ELR (cell line): ENCODE measurements at regions not wholly inside any gene's neighbourhood (a gene's known extent, or its start where the extent isn't known, plus 50 kb on each side); places are given as distances from the start of the nearest gene placed in this dataset.

ENCODE experiments used
- DNase-seq: peaks from one replicate; pipeline ENCODE4 v3.0.0-alpha.2; 2015; ENCODE audit warnings: low read depth

DNA sequence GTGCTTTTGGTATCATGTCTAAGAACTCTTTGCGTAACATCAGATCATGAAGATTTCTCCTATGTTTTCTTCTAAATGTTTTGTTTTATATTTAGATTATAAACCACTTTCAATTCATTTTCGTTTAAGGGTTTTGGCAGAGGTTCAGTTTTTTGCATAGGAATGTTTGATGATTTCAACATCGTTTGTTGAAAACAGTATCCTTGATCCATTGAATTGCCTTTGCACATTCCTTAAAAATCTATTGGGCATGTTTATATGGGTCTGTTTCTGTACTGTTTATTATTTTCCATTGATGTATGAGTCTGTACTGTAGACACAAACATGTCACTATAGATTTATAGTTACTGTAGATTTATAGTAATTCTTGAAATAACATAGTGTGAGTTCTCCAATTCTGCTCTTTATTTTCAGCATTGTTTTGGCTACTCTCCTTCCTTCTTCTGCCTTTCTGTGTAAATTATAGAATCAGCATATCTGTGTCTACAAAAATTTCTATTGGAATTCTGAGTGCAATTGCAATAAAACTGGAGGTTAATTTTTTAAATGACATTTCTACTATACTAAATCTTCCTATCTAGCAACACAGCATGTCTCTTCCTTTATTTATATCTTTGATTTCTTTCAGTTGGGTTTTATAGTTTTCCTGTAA, 374.0 kb downstream of the SV2B start:
- no peak for DNase-seq

DNA sequence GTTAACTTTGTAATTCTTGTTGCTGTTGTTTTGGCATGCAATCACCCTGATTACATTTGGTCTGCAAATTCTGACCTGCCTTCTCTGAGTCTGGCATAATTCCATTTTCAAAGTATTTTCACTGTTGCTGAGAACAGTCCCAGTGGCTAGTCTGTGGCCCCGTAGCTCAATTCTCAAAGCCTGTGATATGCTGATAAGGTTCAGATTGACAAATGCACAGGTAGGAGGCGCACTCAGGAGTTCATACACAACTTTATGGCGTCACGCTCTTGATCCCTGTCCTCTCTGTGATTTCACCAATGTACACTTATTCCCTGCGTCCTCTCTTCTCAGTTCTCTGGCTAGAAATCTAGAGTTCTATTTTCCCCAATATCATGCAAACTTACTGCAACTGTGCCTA, 376.6 kb upstream of the SLCO3A1 start:
- no peak for DNase-seq

DNA sequence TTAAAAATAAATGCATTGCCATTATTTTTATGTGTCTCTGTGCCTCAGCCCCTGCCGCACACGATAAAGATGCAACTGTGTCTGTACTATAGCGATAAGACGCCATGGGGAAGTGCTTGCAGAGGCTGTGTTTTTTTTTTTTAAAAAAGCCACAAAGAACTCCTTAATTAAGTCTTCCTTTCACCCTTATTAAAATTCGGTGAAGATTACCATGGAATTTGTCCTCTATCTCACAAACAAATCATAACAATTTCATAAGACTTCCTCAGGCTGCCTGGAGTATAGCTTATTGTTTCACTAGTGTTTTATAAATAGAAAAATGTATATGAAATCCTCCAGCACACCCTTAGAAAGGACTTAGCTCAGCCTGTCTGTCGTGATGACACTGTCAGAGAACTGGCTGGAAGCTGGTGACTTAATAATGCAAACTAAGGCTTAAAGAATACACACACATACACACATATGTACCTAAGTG, 374.8 kb upstream of the SLCO3A1 start:
- no peak for DNase-seq

DNA sequence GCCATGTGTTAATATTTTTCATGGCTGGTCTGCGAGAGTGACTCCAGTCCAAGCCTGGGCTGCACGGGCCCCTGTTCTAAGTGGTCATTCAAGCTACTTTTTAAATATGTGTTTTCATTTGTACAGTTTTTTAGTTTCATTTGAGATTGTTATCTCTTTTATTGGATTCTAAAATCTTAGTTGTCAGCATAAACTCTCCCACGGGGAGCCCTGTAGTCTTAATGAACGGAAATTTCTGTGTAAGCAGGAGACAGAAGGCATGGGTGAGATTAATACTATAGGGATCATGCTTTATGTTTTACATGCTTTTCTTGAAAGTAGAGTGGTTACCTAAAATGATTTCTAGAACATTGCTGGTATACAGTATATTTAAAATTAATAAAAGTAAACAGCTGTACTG, 373.1 kb upstream of the SLCO3A1 start:
- DNase-seq, result no peak

DNA sequence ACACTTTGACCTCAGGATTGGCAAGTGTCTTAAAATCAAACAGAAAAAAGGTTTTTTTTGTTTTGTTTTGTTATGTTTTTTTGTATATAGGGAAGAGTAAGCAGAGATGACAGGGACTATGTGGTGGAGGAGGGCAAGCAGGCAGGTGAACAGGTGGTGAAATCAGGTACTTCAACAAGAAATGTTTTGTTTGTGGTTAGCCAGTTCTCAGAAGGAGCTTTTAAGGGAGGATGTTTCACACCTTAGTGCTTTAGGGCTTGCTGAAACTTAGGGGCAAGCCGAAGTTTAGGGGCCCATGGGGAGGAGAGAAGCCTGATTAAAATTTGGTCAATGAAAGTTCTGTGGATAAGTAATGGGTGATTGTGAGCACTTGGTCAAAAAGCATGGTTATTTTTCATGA, 370.7 kb upstream of the SLCO3A1 start:
- DNase-seq, result no peak

DNA sequence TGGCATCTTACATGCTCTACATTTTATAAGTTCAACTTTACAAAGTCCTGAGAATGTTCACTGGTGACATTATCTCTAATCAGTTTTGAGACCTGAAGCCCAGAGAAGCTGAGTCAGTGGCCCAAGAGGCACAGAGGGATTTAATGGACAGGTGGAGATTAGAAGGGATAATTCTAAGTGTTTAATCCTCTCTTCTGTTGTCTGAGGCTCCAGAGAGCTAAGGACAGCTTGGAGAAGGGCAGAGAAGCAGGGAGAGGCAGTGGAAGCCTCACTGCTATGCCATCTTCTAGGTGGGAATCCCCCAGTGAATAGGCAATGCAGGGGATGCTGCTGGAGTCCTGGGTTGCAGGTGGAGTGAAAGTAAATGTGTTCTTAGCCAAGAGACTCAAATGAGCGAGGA, 369.4 kb upstream of the SLCO3A1 start:
- DNase-seq, result no peak

DNA sequence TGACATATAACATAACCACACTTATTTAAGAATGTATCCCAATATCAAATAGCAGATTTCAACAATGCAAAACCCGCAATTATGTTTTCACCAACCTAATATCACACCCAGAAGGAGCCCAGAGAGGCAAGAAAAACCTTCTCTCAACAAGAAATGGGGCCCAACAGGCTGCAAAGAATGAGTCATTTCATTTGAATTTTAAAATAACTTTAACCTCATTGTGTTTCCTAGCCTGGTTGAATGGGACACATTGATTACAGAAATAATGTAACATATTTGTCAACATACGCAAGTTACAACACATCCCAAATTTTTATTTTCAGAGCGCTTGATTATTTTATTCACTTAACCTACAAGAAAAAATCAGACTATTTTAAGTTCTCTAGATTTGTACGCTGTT, 365.1 kb upstream of the SLCO3A1 start:
- no peak for DNase-seq

DNA sequence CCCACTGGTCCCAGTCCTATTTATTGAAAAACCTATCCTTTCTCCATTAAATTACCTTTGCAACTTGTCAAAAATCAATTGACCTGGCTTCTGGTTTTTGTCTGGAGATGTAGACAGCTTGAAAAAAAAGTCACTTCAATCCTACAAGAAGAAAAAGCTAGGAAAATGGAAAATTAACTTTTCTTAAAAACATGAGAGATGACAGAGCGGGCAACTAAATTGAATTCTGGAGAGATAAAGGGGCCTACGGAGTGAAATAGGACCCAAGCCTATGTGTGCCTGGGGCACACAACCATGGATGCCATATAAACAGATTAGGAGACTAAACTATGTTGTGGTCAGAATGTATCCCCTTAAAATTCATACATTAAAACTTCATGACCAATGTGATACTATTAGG, 363.3 kb upstream of the SLCO3A1 start:
- no peak for DNase-seq

DNA sequence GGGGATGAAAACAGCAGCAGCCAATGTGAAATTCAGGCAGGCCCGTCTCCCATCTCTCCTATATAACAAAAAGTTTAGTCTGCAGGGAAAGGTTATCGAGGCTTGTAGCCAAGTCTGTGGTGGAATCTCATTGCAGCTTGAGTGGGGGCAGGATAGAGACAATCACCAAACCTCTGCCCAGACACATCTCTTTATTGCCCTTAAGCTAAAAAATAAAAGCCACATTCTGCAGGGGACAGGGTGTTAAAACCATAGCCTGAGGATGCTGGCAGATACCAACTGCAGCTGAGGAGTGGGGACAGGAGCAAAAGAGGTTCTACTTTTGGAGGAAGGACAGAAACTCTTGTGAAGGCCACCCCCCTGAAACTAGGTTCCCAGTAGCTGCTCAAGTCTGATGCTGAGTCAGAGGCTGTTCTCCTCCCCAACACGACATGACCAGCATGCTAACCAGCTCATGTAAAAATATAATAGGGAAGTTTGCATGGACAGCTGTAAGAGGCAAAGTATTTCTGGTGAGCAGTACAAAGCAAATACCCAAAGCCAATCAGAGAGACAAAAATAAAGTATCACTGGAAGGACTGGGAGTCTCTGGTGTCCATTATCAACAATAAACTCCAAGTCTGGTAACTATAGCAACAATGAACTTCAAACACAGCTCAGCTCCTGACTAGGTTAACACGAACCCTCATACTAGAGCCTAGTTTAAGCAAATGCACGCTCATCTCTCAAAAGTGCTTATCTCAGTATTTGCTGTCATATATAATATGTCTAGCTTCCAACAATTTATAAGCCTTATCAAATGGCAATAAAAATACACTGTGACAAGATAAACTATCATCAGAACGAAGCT, 362.2 kb upstream of the SLCO3A1 start:
- DNase-seq, result no peak

DNA sequence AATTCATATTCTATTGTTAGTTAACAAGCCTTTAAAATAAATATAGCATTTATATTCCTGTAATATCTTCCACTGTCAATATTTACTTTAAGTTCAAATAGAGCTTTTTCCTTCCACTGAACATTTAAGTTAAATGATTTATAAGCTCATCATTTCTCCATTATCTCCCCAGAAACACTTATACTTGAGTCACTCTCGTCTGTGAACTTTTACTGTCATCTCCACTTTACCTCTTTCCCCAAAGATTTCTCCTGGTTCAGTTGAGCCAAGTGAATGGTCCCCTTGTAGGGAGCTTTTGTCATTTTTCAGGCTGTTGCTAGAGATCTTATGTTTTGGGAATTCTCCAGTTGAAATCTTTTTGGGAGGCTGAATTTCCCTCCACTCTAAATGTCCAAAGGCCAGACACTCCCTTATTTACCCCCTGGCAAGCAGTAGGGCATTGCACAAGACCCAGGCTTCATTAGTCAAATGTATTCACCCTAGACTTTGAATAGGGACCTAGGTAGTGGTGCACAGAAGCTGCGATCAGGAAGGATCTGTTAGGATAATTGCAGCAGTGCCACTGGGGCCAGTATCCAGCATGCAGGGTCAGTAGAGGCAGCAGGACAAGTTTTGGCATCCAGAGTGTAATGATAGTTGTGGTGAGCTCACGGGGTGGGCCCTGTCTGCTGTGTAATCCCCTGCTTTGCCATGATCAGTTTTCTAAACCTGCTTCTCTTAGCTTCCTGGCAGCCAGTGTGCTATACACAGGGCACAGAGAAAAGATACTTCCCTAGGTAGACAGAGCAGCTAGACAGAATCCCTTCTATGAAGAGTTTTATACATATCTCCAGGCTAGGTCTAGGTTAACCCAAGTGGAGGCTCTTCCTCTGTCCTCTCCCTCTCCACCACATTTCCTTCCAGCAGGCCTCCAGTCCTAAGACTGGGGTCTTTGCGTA, 356.5 kb upstream of the SLCO3A1 start:
- no peak for DNase-seq

DNA sequence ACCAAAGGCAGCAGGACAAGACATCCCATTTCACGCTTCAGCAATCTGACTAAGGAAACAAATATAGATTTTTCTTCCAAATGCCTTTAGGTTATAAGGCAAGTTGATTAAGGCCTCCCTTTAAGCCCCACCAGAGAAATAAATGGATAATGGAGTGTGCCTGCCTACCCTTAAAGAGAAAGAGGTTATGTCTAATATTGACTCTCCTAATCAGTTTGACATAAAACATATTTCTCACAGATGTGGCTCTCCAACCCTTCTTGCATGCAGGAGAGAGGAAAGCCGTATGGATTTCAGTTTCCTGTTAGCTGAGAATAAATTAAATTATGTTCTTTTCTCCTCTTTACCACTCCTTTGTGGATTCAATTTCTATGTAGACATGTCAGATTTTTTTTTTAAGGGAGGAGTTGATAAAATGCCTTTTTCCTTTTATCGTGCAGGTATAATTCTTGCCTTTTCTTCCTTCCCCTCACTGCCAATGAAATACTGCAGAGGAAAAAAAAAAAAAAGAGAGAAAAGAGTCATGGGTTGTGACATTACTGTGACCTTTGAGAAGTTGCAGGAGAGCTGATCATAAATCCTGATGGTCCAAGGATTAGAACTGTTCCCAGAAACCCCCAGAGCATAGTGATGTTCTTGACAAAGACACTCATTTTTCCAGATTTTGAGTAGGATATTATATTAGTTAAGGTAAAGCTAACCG, 355.3 kb upstream of the SLCO3A1 start:
- no peak for DNase-seq

DNA sequence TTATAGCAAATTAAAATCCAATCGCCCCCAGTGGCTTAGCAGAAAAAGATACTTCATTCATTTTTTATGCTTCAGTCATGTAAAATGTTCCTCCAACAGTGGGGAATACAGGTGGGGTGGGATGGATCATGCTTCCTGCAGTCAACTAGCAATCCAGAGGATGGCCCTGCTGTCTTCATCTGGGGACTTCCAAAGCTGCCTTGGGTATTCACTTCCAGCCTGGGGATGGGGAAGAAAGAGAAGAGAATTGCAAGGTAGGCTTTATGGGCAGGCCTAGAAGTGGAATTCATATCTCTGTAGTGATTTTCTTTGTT, 354.8 kb upstream of the SLCO3A1 start:
- no peak for DNase-seq

DNA sequence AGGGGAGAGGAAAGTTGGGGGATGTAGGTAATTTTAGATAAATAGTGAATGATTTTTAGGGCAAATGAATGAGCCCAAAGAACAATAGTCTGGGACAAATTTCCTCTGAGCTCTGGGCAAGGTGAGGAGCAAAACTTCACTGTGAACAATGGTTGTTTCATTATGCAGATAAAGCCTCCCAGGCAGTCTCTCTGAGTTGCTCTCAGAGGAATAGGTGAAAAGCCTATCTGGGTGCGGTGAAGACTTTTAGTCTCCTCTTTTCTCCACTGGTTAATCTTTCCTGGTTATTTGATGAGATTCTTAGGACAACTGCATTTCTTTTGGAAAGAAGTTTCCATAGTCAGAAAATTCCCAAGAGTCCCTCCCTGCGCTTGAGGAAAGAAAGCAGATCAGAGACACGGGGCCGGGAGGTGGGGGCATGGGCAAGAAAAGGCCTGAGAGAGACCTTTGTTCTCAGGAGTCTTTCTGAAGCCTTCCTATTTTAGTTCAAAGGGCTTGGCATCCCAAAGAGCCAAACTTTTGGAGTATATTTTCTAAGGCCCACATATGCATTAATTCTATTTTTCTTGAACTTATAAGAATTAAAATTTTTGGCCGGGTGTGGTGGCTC, 353.6 kb upstream of the SLCO3A1 start:
- no peak for DNase-seq

DNA sequence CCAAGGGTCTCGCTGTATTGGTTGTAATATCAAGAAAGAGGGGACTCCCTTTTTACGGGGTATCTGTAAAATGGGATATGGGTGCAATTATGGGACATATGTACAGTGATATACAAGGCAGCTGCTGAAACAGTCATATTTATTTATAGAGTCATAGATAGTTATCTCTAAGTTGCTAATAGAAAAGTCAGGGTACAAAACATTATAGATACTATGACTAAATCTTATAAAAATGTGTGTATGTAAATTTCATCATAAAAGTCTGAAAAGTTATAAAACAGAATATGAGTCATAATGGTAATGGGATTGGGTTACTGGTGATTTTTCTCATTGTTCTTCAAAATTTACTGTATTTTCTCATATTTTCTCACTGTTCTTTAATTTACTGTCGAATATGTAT, 344.9 kb upstream of the SLCO3A1 start:
- peak; percentile 61 for DNase-seq

DNA sequence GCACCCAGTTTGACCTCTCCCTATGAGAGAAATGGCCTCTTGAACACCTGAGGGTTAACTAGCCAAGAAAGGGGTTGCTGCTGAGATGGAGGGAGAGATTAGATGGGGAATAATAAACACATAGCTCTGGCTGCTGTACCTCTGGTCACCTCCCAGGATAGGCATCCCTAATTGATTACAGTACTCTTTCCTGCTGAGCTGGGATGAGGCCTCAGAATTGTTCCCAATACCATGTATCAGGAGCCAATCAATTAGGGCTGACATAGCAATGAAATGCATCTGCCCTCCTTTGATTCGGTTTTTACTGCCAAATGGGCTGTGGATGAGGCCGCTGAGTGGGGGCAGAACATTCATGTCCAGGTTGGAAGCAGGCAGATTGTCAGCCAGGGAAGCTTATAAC, 339.4 kb upstream of the SLCO3A1 start:
- DNase-seq, result no peak

DNA sequence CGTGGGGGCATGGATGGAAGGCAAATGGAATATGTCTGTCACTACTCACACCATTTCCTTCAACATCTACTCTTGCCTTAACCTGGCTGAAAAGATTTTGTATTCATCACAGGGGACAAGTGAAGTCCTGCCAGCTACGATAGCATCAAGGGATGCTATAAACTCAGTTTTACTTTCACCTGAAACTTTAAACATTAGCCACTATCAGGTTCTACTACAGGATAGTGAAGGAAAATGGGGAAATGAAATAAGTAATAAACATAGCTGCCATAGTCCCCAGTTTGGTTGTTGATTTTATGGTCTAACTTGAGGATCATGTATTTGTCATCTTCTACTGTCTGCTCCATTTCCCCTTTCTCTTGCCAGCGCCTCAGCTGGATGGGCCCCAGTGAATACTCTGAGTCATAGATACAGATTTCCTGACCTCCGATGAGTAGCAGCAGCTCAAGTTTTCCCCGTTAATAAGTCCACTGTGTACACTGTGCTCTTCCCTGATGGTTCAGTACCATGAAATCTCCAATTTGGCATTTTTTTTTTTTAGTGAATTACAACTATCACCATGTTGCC, 338.2 kb upstream of the SLCO3A1 start:
- peak; percentile 62 for DNase-seq

DNA sequence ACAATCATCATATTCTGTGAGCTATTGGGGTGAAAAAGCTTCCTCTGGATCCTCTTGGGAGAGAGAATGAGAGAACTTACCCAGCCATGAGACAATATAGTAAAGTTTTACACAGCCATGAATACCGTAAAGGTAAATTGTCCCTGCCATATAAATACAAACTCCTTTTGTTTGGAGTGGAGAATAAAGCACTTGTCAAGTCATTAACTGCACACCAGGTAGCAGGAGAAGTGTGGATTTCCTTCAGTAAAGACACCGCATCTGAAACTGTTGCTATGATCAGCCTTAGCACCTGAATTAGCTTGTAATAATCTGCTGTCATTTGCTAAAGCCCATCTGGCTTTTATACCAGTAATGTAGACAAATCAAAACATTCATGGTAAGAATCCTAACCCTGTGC, 336.6 kb upstream of the SLCO3A1 start:
- no peak for DNase-seq

DNA sequence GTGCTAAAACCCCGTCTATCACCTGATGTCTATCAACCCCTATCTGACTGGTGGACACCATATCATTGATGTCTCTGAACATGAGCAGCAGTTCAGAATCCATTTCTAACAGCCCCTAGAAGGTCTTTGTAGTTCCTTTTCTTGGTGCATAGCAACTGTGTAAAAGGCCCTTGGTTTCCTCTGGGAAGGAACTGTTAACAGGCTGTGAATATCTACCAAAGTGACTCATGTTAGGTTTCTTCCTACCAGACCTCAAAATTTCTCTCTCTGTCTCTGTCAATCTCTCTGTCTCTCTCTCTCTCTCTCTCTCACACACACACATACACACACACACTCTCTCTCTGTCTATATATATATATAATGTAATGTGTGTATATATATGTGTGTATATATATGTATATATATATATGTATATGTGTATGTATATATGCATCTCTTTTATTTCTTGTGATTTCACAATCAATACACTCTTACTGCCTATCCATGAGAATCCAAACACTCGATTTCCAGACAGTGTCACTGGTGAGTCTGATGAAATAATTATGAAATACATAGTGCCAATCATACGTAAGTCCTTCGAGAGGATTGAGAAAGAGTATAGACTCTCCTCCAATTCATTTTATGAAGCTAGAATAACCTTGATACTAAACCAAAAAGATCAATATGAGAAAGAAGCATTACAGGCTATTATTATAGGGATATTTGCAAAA, 335.9 kb upstream of the SLCO3A1 start:
- peak; percentile 10 for DNase-seq

DNA sequence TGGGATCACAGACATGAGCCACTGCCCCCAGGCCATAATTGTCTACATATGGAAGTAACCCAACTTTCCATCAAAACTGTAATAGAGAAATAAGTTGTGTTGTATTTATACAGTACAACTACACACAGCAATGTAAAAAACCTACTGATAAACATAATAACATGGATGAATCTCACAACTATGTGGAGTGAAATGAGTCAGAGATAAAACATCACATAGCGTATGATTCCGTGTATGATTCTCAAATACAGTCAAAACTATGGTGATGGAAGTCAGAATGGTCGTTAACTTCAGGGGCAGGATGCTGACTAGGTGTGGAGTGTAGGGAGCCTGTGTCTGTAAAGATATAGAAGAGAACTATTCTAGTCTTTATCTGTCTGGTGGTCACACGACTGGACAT, 332.7 kb upstream of the SLCO3A1 start:
- DNase-seq, result peak; percentile 39

DNA sequence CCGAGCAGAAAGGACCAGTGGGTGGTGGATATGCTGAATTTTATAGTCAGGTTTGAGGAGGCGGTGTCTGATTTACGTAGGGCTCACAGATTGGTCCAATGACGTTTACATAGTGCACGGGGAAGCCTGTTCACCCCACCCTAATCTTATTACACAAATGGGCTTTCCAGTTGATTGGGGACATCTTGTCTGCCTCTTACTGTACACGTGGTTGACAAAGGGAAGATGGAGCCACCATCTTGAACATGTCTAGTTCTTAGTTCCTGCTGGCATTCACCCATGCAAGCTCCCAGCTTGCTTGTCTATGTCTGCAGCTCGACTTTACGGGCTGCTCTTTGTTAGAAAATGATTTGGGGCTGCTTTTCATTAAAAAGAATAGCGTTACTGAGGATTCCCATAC, 332.0 kb upstream of the SLCO3A1 start:
- DNase-seq, result no peak

DNA sequence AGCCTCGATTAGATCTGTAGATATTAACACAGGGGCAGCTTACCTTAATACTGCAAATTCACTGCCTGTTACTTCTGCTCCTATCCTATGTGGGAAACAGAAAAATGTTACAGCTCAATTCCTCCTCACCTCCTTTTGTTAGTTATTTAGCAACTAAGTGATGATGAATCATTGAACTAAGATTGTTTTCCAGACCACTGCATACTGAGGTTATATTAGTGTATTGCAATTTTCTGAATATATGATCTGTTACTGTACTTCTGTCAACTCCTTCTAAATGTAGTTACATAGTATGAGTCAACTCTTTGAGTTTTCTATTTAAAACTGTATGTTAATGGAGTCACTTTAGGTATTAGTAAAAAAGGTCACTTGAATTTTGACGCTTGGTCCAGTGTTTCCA, 331.5 kb upstream of the SLCO3A1 start:
- peak; percentile 29 for DNase-seq
